GM12892 (cell line): ENCODE measurements at regions not wholly inside any gene's neighbourhood (a gene's known extent, or its start where the extent isn't known, plus 50 kb on each side); places are given as distances from the start of the nearest gene placed in this dataset.
"Not testable (repeated sequence)": the region's sequence is repeated elsewhere in the genome, so short reads cannot be mapped to it uniquely, and the experiment has no call there.

Experiments
- DNase-seq: peaks from one replicate; pipeline ENCODE4 v3.0.0; 2011; ENCODE audit not compliant: insufficient read length
- FAIRE-seq: peaks from 2 replicates; lab custom pipeline; 2011; peaks lifted over from hg19 to GRCh38; lab: Jason Lieb, UNC
- POLR2A ChIP-seq: IDR thresholded peaks from 2 replicates; pipeline ENCODE4 v1.6.1; 2011; ENCODE audit warnings: low read depth, low read length, control low read depth
- POLR2AphosphoS5 ChIP-seq: IDR thresholded peaks from 2 replicates; pipeline ENCODE4 v1.6.1; 2011; ENCODE audit warnings: low read depth, low read length, control low read depth
- TAF1 ChIP-seq: IDR thresholded peaks from 2 replicates; pipeline ENCODE4 v1.6.1; 2011; ENCODE audit warnings: low read depth, mild to moderate bottlenecking, control low read depth, low read length, borderline replicate concordance

DNA sequence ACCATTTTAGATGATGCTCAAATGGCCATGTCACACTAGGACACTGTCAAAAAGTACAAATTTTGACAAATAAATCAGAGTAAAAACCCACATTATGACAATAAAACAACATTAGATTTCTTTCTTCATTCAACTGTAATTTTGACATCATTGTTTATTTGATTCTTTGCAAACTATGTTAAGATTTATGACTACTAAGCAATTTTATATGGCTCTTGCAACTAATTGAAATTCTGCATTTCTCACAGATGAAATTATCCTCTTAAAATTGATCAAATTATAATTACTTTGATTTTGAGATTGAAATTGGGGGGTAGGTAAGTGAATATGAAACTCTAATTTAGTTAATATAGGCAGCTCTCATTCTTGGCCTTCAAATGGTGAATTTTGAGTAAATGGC, 59.8 kb downstream of the ATOH1 start:
- no peak for TF ChIP-seq TAF1
- no peak for TF ChIP-seq POLR2AphosphoS5
- TF ChIP-seq POLR2A: no peak
- DNase-seq (no peak), FAIRE-seq (no peak)

DNA sequence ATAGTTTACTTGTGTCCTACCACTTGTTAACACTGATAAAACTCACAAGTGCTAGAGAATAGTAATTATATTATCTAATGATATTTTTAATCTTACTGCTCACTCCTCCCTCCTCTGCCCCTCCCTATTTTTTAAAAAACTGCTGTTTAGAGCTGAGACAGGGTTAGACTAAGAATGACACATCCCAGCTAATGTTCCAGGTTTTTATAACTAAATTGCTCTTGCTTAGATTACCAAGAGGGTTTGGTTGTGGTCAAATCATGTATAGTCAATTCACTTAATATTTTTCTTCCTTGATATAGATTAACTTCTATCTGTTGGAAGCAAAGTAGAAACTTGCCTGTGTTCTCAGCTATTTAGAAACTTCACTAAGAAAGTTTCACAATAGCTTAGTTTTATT, 60.2 kb downstream of the ATOH1 start:
- TF ChIP-seq TAF1 (no peak), POLR2AphosphoS5 (no peak), POLR2A (no peak)
- DNase-seq (no peak), FAIRE-seq (no peak)

DNA sequence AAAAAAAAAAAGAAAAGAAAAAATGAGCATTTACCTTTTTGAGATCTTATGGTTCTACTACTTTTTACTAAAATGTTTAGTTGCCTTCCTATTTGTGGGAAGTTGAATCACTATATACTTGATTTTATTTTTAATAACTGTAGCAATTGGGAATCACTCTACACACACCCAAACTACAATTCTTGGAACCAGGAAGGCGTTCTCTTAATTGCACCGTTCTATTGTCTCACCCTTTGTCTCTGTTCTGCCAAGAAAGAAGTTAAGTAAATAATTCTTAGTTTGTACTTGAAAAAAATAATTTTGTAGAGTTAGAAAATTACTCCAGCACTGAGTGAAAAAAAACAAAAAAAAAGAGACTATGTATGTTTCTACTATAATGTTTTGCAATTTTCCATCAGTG, 62.7 kb downstream of the ATOH1 start:
- FAIRE-seq (no peak), DNase-seq (no peak)
- TF ChIP-seq TAF1 (no peak), POLR2A (no peak), POLR2AphosphoS5 (no peak)

DNA sequence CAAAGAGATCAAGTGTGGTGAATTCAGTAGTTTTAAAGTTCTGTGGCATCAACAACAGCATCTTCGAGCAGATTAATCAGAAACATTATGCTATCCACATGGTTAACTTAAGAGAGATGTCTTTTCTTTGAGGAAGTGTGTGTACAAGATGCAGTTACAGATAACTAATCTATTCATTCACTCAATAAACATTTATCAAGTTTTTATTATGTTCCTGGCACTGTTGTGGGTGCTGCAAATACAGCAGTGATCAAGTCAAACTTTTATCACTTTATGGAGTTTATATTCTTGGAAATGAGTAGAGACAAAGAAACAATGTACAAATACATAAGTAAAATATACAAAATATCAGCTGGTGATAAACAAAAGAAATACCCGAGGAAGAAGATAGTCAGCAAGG, 66.4 kb downstream of the ATOH1 start:
- DNase-seq (no peak), FAIRE-seq (no peak)
- no peak for TF ChIP-seq POLR2AphosphoS5
- TF ChIP-seq POLR2A: no peak
- no peak for TF ChIP-seq TAF1

DNA sequence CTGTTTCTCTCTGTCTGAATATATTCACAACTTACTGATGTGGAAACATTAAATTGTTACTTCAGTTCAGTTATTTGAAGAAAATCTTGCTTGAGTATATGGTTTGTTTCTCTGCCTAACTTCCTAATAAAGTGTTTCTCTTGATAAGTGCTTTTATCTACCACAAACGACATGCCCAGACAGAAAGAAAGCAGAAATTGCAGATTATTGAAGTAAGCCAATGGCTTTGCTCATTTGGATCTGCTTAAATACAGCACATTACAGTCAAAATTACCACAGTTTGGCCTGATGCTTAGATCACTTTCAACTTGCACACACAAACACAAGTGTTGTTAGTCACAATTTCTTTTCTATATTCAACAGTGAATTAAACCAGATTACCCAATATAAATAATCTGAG, 68.0 kb downstream of the ATOH1 start:
- FAIRE-seq: no peak
- TF ChIP-seq POLR2A: no peak
- no peak for TF ChIP-seq TAF1
- no peak for DNase-seq

DNA sequence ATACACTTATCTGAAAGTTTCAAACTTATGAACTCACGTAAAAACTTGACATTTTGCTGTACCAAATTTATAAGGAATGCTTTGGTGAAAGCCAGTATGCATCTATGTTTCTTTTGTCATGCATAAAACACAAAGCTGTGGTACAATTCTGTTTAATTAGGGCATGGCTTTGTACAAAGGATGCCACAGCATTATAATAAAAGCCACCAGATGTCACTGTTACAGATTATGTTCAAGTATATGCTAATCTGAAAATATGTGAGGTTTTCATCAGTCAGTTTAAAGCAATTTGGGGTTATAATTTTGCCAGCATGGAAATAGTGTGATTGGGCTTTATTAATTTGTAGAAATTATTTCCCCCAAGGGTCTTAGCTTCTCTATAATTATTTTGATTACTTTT, 69.0 kb downstream of the ATOH1 start:
- DNase-seq (no peak), FAIRE-seq (no peak)
- no peak for TF ChIP-seq POLR2A
- no peak for TF ChIP-seq TAF1
- TF ChIP-seq POLR2AphosphoS5: no peak

DNA sequence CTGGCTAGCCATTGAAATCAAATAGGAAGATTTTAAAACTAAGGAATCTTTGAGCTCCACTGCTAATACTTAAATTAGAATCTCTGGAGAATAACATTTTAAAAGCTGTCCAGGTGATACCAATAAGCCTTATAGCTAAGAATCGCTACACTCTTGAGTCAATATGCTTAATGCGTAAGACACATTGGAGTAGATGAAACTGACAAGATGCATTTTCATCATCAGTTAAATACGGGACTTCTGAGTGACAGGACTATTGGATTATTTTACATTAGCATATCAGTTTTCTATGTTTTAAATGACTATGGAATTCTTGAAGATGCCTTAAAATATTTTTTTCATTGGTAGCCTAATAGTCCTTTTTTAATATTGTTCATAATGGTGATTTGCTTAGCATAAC, 80.2 kb downstream of the ATOH1 start:
- FAIRE-seq (no peak), DNase-seq (no peak)
- TF ChIP-seq TAF1 (no peak), POLR2A (no peak), POLR2AphosphoS5 (no peak)

DNA sequence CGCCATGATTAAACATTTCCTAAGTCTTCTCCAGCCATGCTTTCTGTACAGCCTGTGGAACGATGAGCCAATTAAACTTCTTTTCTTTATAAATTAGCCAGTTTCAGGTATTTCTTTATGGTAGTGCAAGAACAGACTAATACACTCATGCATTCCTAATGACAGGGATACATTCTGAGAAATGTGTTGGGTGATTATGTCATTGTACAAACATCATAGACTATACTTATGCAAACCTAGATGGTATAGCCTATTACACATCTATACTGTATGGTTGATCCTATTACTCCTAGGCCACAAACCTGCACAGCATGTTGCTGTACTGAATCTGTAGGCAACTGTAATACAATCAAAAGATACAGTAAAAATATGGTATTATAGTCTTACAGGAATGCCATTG, 83.1 kb downstream of the ATOH1 start:
- FAIRE-seq (no peak), DNase-seq (no peak)
- TF ChIP-seq TAF1 (no peak), POLR2AphosphoS5 (no peak), POLR2A (no peak)

DNA sequence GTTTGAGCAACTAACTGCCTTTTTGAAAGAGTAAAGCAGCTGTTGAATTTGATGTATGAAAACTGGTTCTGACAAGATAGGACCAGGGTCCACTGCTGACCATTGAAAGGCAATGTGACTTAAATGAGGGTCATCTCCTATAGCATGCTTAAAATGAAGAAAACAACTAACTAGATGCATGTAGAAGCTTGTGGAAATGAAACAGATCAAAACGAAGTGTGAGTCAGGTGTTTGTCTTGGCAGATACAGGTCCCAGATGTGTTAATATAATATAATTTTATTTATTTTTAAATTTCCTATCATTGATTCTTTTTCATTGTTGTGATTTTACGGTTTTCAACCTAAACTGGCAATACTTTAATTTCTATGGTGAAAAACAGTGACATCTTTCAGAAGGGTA, 83.6 kb downstream of the ATOH1 start:
- TF ChIP-seq POLR2AphosphoS5 (no peak), TAF1 (no peak), POLR2A (no peak)
- no peak for DNase-seq
- no peak for FAIRE-seq

DNA sequence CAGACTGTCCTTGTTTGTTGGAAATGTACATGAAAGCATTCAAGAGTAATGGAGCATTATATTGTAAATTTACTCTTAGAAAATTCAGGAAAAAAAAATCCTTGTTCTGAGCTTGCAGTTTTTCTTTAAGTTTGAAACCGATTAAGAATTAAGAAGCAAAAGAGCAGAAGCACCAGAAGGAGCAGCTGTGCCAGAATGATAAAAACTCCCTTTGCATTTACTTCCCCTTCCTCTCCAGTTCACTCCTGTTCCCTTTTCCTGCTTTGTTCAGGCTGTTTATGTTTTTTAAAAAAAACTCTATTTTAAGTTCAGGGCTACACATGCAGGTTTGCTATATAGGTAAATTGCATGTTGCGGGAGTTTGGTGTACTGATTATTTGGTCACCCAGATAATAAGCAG, 90.3 kb downstream of the ATOH1 start:
- FAIRE-seq (no peak), DNase-seq (no peak)
- no peak for TF ChIP-seq TAF1
- no peak for TF ChIP-seq POLR2AphosphoS5
- TF ChIP-seq POLR2A: no peak

DNA sequence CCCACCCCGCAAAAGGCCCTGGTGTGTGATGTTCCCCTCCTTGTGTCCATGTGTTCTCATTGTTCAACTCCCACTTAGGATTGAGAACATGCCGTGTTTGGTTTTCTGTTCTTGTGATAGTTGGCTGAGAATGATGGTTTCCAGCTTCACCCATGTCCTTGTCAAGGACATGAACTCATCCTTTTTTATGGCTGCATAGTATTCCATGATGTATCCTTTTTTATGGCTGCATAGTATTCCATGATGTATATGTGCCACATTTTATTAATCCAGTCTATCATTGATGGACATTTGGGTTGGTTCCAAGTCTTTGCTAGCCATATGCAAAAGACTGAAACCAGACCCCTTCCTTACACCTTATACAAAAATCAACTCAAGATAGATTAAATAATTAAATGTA, 95.0 kb downstream of the ATOH1 start:
- peak; percentile 74 for FAIRE-seq
- not testable (repeated sequence) for DNase-seq

DNA sequence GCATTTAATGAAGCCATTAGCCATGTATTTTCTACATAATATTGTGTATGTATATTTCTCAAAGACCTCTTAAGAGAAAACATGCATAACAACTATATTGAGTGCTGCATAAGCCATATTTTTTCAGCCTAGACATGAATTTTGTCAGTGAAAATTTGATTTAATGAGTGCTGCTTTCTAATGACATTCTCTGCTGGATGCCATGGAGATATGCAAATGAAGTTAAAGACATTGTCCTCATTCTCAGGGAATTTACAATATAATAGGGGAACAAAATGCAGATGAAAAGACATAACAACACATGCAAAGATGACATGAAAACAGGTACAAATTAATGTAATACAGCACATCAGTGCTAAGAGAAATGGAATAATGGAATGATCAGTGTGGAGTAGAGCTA, 118.7 kb downstream of the ATOH1 start:
- FAIRE-seq (no peak), DNase-seq (no peak)
- TF ChIP-seq POLR2A: no peak
- TF ChIP-seq POLR2AphosphoS5: no peak
- TF ChIP-seq TAF1: no peak

DNA sequence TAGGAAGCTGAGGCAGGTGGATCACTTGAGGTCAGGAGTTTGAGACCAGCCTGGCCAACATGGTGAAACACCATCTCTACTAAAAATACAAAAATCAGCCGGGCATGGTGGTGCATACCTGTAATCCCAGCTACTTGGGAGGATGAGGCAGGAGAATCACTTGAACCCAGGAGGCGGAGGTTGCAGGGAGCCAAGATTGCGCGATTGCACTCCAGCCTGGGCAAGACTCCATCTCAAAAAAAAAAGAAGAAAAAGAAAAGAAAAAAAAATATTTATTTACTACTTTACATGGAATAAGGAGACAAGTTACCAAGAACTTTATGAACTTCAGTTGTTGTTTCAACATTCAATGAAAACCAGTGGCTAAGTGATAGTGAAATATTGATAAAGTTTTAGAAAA, 121.7 kb downstream of the ATOH1 start:
- DNase-seq, FAIRE-seq: not testable (repeated sequence)

DNA sequence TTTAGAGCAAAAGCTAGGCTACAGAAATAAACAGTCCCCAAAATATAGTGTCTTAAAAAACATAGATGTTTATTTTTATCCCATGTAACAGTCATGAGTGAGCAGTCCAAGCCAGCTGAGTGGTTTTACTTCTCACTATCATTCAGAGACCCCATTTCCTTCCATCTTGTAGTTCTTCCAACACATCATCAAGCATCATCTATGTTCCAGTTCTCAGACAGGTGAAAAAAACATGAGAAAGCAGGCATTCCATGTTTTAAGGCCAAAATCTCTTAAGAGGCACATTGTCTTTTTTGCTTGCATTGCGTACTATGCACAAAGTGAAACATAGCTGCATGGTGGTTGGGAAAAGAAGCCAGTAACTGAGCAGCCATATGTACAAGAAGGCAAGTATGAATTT, 128.6 kb downstream of the ATOH1 start:
- FAIRE-seq (no peak), DNase-seq (no peak)
- TF ChIP-seq POLR2A (no peak), TAF1 (no peak), POLR2AphosphoS5 (no peak)
